AG09319 (cell line): ENCODE measurements at regions not wholly inside any gene's neighbourhood (a gene's known extent, or its start where the extent isn't known, plus 50 kb on each side); places are given as distances from the start of the nearest gene placed in this dataset.

Experiments
- DNase-seq: peaks from one replicate; pipeline ENCODE4 v3.0.0-alpha.2; 2010; ENCODE audit warnings: low read depth; ENCODE audit errors: extremely low read depth
- CTCF ChIP-seq: IDR thresholded peaks from 2 replicates; pipeline ENCODE4 v1.5.1; 2011; ENCODE audit warnings: low read depth, mild to moderate bottlenecking, inconsistent platforms, low read length, moderate library complexity

DNA sequence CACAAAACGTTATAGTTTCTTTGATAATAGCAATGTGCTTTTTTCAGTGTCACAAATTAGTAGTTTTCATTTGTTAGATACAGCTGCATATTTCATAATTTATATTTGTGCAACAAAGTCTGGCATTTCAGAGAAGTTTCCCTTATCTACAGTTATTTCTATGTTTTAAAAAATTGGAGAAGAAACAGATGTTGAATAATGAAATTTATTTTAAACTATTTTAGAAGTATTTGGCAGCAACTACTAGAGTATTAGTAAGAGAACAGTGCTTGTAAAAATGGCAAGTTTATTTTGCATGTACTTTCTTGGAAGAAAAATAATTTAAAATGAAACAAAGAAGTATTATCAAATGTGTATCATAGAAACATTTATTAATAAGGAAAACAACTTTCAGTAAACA, 68.6 kb upstream of the COL5A2 start:
- no peak for TF ChIP-seq CTCF
- no peak for DNase-seq

DNA sequence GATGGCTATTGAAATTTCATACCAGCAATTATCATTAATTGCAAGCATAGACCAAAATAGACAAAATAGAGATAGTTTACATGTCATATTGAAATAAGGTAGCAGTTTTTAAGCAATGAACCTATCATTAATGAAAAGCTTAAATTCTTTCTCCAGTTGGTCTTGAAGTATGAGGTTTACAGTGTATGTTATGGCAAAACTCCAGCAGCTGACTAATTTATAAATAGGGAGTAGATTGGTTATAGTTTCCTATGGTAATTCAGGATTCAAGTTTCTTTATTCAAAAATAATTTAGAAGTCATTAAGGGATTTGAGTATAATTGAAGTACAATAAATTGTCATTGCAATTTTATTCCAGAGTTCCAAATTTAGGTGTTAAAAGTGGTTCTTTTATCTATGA, 69.6 kb upstream of the COL5A2 start:
- DNase-seq: no peak
- TF ChIP-seq CTCF: no peak

DNA sequence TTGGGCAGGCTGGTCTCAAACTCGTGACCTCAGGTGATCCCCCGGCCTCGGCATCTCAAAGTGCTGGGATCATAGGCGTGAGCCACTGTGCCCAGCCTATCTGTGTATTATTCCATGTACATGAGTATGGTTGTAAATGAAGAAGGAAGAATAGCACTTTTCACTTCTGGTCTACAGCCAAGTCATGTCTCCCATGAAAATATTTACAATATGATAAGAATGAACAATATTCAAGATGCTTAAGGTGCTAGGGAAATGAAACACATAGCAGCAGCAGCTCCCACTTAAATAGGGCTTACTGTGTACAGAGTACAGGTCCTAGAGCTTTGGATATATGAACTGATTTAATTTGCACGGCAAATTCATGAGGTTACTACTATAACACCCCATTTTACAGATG, 70.3 kb upstream of the COL5A2 start:
- TF ChIP-seq CTCF: no peak
- no peak for DNase-seq

DNA sequence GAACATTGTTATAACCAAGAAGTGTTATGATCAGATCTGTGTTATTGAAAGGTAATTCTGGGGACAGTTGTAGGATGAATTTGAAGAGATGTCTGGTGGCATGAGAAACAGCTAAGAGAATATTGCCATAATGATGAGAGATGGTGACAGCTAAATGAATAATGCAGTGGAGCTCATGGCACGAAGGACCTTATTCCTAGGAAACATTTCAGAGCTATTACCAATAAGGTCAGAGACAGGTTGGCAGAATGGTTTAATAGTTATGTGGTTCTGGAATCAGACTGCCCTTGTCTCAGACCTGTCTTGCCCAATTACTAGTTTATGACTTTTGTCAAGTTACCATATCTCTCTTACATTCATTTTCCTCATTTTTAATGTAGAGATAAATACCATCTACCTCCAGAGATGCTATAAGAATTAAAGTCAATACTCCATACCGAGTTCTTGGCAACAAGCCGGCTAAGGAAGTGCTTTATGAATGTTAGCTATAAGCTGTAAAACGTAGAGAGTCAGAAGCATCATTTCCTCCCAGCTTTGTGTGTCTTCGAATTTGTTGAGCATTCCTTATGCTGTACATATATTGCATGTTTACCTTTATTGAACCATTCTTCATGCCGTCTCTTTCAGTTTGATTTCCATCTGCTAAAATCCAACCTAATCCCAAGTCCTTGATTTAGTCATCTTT, 73.6 kb upstream of the COL5A2 start:
- TF ChIP-seq CTCF: no peak
- DNase-seq: no peak

DNA sequence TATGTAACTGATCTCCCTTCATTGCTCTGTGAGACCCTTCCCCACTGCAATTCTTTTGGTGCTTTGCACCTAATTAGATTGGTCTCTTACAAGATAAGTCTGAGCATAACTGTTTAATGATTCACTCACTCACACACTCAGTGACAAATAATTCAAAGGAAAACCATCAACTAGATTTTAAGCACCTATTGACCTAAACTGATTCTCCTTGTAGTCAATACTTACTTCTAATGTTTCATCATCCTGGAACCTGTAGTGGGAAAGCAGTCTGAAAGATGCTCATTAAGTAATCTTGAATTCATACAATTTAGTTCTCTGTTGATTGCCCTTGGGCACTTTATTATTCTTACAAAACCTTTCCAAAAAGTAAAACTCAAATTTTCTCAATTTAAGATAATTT, 74.3 kb upstream of the COL5A2 start:
- DNase-seq: no peak
- TF ChIP-seq CTCF: no peak

GRCh38 chr2:189254268-189254883, 74.8 kb upstream of the COL5A2 start:
- DNase-seq: peak; percentile 76
- no peak for TF ChIP-seq CTCF

- no peak for TF ChIP-seq CTCF
- no peak for DNase-seq
Measured at GRCh38 chr2:189255711-189256110, 76.2 kb upstream of the COL5A2 start.
